GM23338 (cell line): ENCODE measurements at regions not wholly inside any gene's neighbourhood (a gene's known extent, or its start where the extent isn't known, plus 50 kb on each side); places are given as distances from the start of the nearest gene placed in this dataset.

Experiments
- ATAC-seq: fragments of 200-7000 bp; cut with Tn5 transposase; 3 replicates; pipeline ENCODE4 v1.9.1; 2020
- DNase-seq: peaks from one replicate; pipeline ENCODE4 v3.0.0-alpha.2; 2015; ENCODE audit warnings: low spot score
- H2AFZ ChIP-seq: fragments of 200-600 bp; sonication (generic); 2 replicates; pipeline ENCODE4 v1.8.0; 2016; ENCODE audit warnings: antibody characterized with exemption, mild to moderate bottlenecking, moderate library complexity
- H3F3A ChIP-seq: fragments of 200-600 bp; sonication (generic); replicated peaks from 2 replicates; pipeline ENCODE4 v1.8.0; 2017; ENCODE audit warnings: antibody characterized with exemption, mixed run types, low read depth
- H3K27ac ChIP-seq: fragments of 200-600 bp; sonication (generic); 2 replicates; pipeline ENCODE4 v1.6.1; 2016; ENCODE audit warnings: low read depth
- H3K27me3 ChIP-seq: fragments of 200-600 bp; sonication (generic); 2 replicates; pipeline ENCODE4 v1.8.0; 2016; ENCODE audit warnings: mild to moderate bottlenecking, mixed run types, moderate library complexity; ENCODE audit not compliant: insufficient read depth
- H3K36me3 ChIP-seq: fragments of 200-600 bp; sonication (generic); 2 replicates; pipeline ENCODE4 v1.8.0; 2016; ENCODE audit warnings: mild to moderate bottlenecking; ENCODE audit not compliant: insufficient read depth
- H3K4me1 ChIP-seq: fragments of 200-600 bp; sonication (generic); 2 replicates; pipeline ENCODE4 v1.8.0; 2016; ENCODE audit warnings: mild to moderate bottlenecking, moderate library complexity; ENCODE audit not compliant: insufficient read depth
- H3K4me2 ChIP-seq: fragments of 200-600 bp; sonication (generic); 2 replicates; pipeline ENCODE4 v1.7.1; 2017; ENCODE audit warnings: mixed run types
- H3K4me3 ChIP-seq: fragments of 200-600 bp; sonication (generic); 2 replicates; pipeline ENCODE4 v1.6.1; 2016; ENCODE audit warnings: mixed run types
- H3K79me2 ChIP-seq: fragments of 200-600 bp; sonication (generic); replicated peaks from 2 replicates; pipeline ENCODE4 v1.8.0; 2017; ENCODE audit warnings: mild to moderate bottlenecking; ENCODE audit not compliant: insufficient read depth
- H3K9me2 ChIP-seq: fragments of 200-600 bp; sonication (generic); 2 replicates; pipeline ENCODE4 v1.8.0; 2017; ENCODE audit not compliant: insufficient read depth
- H4K20me1 ChIP-seq: fragments of 200-600 bp; sonication (generic); replicated peaks from 2 replicates; pipeline ENCODE4 v1.8.0; 2017; ENCODE audit warnings: mild to moderate bottlenecking; ENCODE audit not compliant: insufficient read depth
- H3K27ac Mint-ChIP-seq: 2 replicates; pipeline ENCODE4 v1.8.0; 2020; ENCODE audit warnings: inconsistent platforms, mild to moderate bottlenecking, moderate library complexity, mixed read lengths
- H3K27me3 Mint-ChIP-seq: 3 replicates; pipeline ENCODE4 v1.8.0; 2022; ENCODE audit warnings: low read depth, mild to moderate bottlenecking, moderate library complexity, mixed read lengths, inconsistent platforms; ENCODE audit not compliant: insufficient read depth, poor library complexity
- H3K36me3 Mint-ChIP-seq: 3 replicates; pipeline ENCODE4 v1.8.0; 2021; ENCODE audit warnings: low read depth, mild to moderate bottlenecking, inconsistent platforms, moderate library complexity, mixed read lengths
- H3K4me1 Mint-ChIP-seq: 3 replicates; pipeline ENCODE4 v1.8.0; 2020; ENCODE audit warnings: mild to moderate bottlenecking, inconsistent platforms, mixed read lengths
- H3K4me3 Mint-ChIP-seq: 3 replicates; pipeline ENCODE4 v1.8.0; 2021; ENCODE audit warnings: moderate library complexity, mild to moderate bottlenecking, inconsistent platforms, mixed read lengths
- H3K9me3 Mint-ChIP-seq: 3 replicates; pipeline ENCODE4 v1.8.0; 2020; ENCODE audit warnings: moderate library complexity, mild to moderate bottlenecking, inconsistent platforms, mixed read lengths
- CREB1 ChIP-seq: fragments of 250-450 bp; sonication (Bioruptor Pico); IDR thresholded peaks from 2 replicates; pipeline ENCODE4 v1.5.0; 2020; ENCODE audit warnings: low read depth, mild to moderate bottlenecking, moderate library complexity
- CTCF ChIP-seq, 2 experiments: fragments of 200-600 bp in 1 of 2; sonication (generic) in 1 of 2; conservative IDR thresholded peaks; 2 replicates each; pipeline versions ENCODE4 v1.5.1 to v1.6.1; 2016 to 2017; ENCODE audit warnings: antibody characterized with exemption in 2 of 2, low read depth in 2 of 2, mild to moderate bottlenecking in 2 of 2, moderate library complexity in 1 of 2
- EZH2 ChIP-seq: fragments of 200-600 bp; sonication (generic); IDR thresholded peaks from one replicate; pipeline ENCODE4 v1.8.0; 2017; ENCODE audit warnings: antibody characterized with exemption, mild to moderate bottlenecking, low read depth; ENCODE audit not compliant: unreplicated experiment
- EZH2phosphoT487 ChIP-seq: fragments of 200-600 bp; sonication (generic); IDR thresholded peaks from one replicate; pipeline ENCODE4 v1.8.1; 2018; ENCODE audit warnings: antibody characterized with exemption; ENCODE audit not compliant: unreplicated experiment
- JUNB ChIP-seq: IDR thresholded peaks from one replicate; pipeline ENCODE4 v1.6.1; 2016; ENCODE audit warnings: antibody characterized with exemption; ENCODE audit not compliant: unreplicated experiment
- NANOG ChIP-seq: IDR thresholded peaks from 2 replicates; pipeline ENCODE4 v1.6.1; 2016; ENCODE audit warnings: antibody characterized with exemption, borderline replicate concordance
- POLR2AphosphoS5 ChIP-seq: IDR thresholded peaks from 2 replicates; pipeline ENCODE4 v1.6.1; 2016; ENCODE audit warnings: antibody characterized with exemption, low read depth
- STAT1 ChIP-seq: IDR thresholded peaks from one replicate; pipeline ENCODE4 v1.6.1; 2016; ENCODE audit warnings: antibody characterized with exemption; ENCODE audit not compliant: unreplicated experiment
- ZNF114 ChIP-seq: fragments of 250-450 bp; sonication (Bioruptor Pico); IDR thresholded peaks from 2 replicates; pipeline ENCODE4 v1.5.0; 2020; ENCODE audit warnings: mild to moderate bottlenecking, moderate library complexity
- ZNF331 ChIP-seq: fragments of 250-450 bp; sonication (Bioruptor Pico); IDR thresholded peaks from 2 replicates; pipeline ENCODE4 v1.5.0; 2020; ENCODE audit warnings: low read depth, mild to moderate bottlenecking, moderate library complexity
- ZNF462 ChIP-seq: fragments of 250-450 bp; sonication (Bioruptor Pico); IDR thresholded peaks from 2 replicates; pipeline ENCODE4 v1.5.0; 2020; ENCODE audit warnings: mild to moderate bottlenecking, moderate library complexity
- TF ChIP-seq, protein P1 (sequence below): IDR thresholded peaks from 2 replicates; pipeline ENCODE4 v1.6.1; 2016; ENCODE audit warnings: antibody characterized with exemption
- TF ChIP-seq, protein P2 (sequence below): IDR thresholded peaks from one replicate; pipeline ENCODE4 v1.6.1; 2018; ENCODE audit warnings: antibody characterized with exemption; ENCODE audit not compliant: unreplicated experiment

DNA sequence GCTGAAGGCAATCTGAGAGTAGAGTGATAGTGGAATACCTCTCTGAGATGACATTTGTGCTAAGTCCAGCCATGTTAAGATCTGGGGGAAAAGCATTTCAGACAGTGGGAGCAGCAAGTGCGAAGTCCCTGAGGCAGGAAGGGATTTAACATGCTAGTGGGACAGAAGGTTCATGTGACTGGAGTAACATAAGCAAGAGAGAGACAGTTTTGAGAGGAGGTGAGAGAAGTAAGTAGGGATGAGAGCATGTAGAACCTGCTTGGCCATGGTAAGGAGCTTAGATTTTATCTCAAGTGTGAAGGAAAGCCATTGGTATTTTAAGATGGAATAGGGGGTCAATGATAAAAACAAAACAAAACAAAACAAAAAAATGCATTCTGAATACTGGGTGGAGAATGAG, 358.6 kb upstream of the KCNH8 start:
- DNase-seq (no peak), ATAC-seq (no peak)
- H3K4me3 Mint-ChIP-seq = no peak overlapping the region
- Histone ChIP-seq H4K20me1 (no peaks in the 10 kb centered on the region), H3K4me3 (no peak overlapping the region), H3K4me1 (no peaks in the 10 kb centered on the region), H3K36me3 (no peaks in the 10 kb centered on the region), H3K27ac (no peak overlapping the region), H3K79me2 (no peaks in the 10 kb centered on the region), H3K27me3 (no peaks in the 10 kb centered on the region), H3K9me2 (0 out of 2 replicates have a peak, but pooled peaks cover 6% of the 10 kb centered on the region), H3K4me2 (no peak overlapping the region), H2AFZ (no peak overlapping the region), H3F3A (no peaks in the 10 kb centered on the region)
- no peaks in the 10 kb centered on the region for H3K36me3 Mint-ChIP-seq
- no peaks in the 10 kb centered on the region for H3K4me1 Mint-ChIP-seq
- TF ChIP-seq ZNF462 (no peak), EZH2 (no peak), STAT1 (no peak), POLR2AphosphoS5 (no peak), CTCF (conservative IDR thresholded peaks at IDR 0.05; ENCODE audit: low read depth in 2 of 2) (no peak), ZNF331 (CRISPR knock-in tag) (no peak), JUNB (no peak), CREB1 (CRISPR knock-in tag) (no peak), NANOG (no peak), EZH2phosphoT487 (no peak), ZNF114 (no peak)
- TF ChIP-seq, protein P1, sequence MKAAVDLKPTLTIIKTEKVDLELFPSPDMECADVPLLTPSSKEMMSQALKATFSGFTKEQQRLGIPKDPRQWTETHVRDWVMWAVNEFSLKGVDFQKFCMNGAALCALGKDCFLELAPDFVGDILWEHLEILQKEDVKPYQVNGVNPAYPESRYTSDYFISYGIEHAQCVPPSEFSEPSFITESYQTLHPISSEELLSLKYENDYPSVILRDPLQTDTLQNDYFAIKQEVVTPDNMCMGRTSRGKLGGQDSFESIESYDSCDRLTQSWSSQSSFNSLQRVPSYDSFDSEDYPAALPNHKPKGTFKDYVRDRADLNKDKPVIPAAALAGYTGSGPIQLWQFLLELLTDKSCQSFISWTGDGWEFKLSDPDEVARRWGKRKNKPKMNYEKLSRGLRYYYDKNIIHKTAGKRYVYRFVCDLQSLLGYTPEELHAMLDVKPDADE = no peak
- TF ChIP-seq, protein P2, sequence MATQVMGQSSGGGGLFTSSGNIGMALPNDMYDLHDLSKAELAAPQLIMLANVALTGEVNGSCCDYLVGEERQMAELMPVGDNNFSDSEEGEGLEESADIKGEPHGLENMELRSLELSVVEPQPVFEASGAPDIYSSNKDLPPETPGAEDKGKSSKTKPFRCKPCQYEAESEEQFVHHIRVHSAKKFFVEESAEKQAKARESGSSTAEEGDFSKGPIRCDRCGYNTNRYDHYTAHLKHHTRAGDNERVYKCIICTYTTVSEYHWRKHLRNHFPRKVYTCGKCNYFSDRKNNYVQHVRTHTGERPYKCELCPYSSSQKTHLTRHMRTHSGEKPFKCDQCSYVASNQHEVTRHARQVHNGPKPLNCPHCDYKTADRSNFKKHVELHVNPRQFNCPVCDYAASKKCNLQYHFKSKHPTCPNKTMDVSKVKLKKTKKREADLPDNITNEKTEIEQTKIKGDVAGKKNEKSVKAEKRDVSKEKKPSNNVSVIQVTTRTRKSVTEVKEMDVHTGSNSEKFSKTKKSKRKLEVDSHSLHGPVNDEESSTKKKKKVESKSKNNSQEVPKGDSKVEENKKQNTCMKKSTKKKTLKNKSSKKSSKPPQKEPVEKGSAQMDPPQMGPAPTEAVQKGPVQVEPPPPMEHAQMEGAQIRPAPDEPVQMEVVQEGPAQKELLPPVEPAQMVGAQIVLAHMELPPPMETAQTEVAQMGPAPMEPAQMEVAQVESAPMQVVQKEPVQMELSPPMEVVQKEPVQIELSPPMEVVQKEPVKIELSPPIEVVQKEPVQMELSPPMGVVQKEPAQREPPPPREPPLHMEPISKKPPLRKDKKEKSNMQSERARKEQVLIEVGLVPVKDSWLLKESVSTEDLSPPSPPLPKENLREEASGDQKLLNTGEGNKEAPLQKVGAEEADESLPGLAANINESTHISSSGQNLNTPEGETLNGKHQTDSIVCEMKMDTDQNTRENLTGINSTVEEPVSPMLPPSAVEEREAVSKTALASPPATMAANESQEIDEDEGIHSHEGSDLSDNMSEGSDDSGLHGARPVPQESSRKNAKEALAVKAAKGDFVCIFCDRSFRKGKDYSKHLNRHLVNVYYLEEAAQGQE = no peak
- peaks cover 4% of the 10 kb centered on the region for H3K27me3 Mint-ChIP-seq
- no peak overlapping the region for H3K27ac Mint-ChIP-seq
- H3K9me3 Mint-ChIP-seq = no peaks in the 10 kb centered on the region; the same call in 2 of the 3 replicates
